Panc1 (cell line): ENCODE measurements at regions not wholly inside any gene's neighbourhood (a gene's known extent, or its start where the extent isn't known, plus 50 kb on each side); places are given as distances from the start of the nearest gene placed in this dataset.
"Not testable (repeated sequence)": the region's sequence is repeated elsewhere in the genome, so short reads cannot be mapped to it uniquely, and the experiment has no call there.

Source experiments
- ATAC-seq: fragments of 200-7000 bp; cut with Tn5 transposase; 2 replicates; pipeline ENCODE4 v1.9.1; 2020; ENCODE audit warnings: mild to moderate bottlenecking, moderate library complexity
- BruUV-seq: library from RNA; stranded (reverse); fragments of 400-500 nt; replicated peaks from 2 replicates; lab custom pipeline; 2021; lab: Mats Ljungman, UMichigan
- CTCF ChIA-PET: fragments of 300-600 bp; sonication (Branson Sonifier 250); formaldehyde crosslinking; loops from one replicate; lab custom pipeline; 2022; ENCODE audit warnings: antibody characterized with exemption; lab: Charles Lee
- POLR2A ChIA-PET: fragments of 300-600 bp; sonication (Branson Sonifier 250); formaldehyde crosslinking; loops from one replicate; lab custom pipeline; 2022; ENCODE audit warnings: antibody characterized with exemption; lab: Charles Lee
- DNase-seq: peaks from one replicate; pipeline ENCODE4 v3.0.0-alpha.2; 2010; ENCODE audit warnings: low read depth, low spot score
- H3K27ac ChIP-seq: 2 replicates; pipeline ENCODE4 v1.5.1; 2011; ENCODE audit warnings: mild to moderate bottlenecking, low read length, inconsistent platforms
- H3K27me3 ChIP-seq: fragments of 200-500 bp; sonication (Bioruptor generic); 2 replicates; pipeline ENCODE4 v1.6.0; 2014; ENCODE audit warnings: low read length, inconsistent platforms; ENCODE audit not compliant: control insufficient read depth, insufficient read depth
- H3K36me3 ChIP-seq: fragments of 200-500 bp; sonication (Bioruptor generic); 2 replicates; pipeline ENCODE4 v1.5.1; 2014; ENCODE audit warnings: inconsistent platforms, mild to moderate bottlenecking, low read length, moderate library complexity; ENCODE audit not compliant: control insufficient read depth, insufficient read depth
- H3K4me1 ChIP-seq: 2 replicates; pipeline ENCODE4 v1.5.1; 2011; ENCODE audit warnings: inconsistent platforms, mild to moderate bottlenecking, low read length, moderate library complexity; ENCODE audit not compliant: control insufficient read depth, insufficient read depth
- H3K4me3 ChIP-seq, 2 experiments: 2 replicates each; pipeline ENCODE4 v1.5.1; 2011 to 2012; ENCODE audit warnings: low read depth in 2 of 2, low read length in 2 of 2, mild to moderate bottlenecking in 2 of 2, inconsistent platforms in 1 of 2, moderate library complexity in 1 of 2
- H3K9me3 ChIP-seq: fragments of 200-500 bp; sonication (Bioruptor generic); 2 replicates; pipeline ENCODE4 v1.5.1; 2014; ENCODE audit warnings: low read depth, mild to moderate bottlenecking, inconsistent platforms, low read length, moderate library complexity; ENCODE audit not compliant: control insufficient read depth, insufficient read depth
- CTCF ChIP-seq: fragments of 450-650 bp; IDR thresholded peaks from 2 replicates; pipeline ENCODE4 v1.5.1; 2017; ENCODE audit warnings: mild to moderate bottlenecking
- POLR2AphosphoS5 ChIP-seq: IDR thresholded peaks from 2 replicates; pipeline ENCODE4 v1.6.1; 2012; ENCODE audit warnings: mild to moderate bottlenecking, low read depth, low read length, moderate library complexity
- SIN3A ChIP-seq: IDR thresholded peaks from 2 replicates; pipeline ENCODE4 v1.6.1; 2012; ENCODE audit warnings: low read depth, mild to moderate bottlenecking, low read length, moderate library complexity, borderline replicate concordance; ENCODE audit not compliant: insufficient read depth
- TCF7L2 ChIP-seq: IDR thresholded peaks from 2 replicates; pipeline ENCODE4 v1.6.1; 2011; ENCODE audit warnings: mild to moderate bottlenecking, low read depth, low read length, inconsistent platforms
- in situ Hi-C: cut with HindIII; loops from 2 replicates; pipeline ENCODE4 v1.10.0; 2016; ENCODE audit warnings: low sequenced_read_pairs, low pct_unique_long_range_greater_than_20kb
- intact Hi-C: fragments of 100-400 bp; cut with micrococcal nuclease; formaldehyde crosslinking; loops from one replicate; pipeline ENCODE4 v1.10.0; 2022; ENCODE audit not compliant: unreplicated experiment
- TF ChIP-seq, protein P1 (sequence below), 2 experiments: IDR thresholded peaks; 2 replicates each; pipeline ENCODE4 v1.6.1; 2011 to 2012; ENCODE audit warnings: low read depth in 2 of 2, control low read depth in 1 of 2, low read length in 1 of 2, mild to moderate bottlenecking in 1 of 2, moderate library complexity in 1 of 2; ENCODE audit not compliant: insufficient read depth in 1 of 2

DNA sequence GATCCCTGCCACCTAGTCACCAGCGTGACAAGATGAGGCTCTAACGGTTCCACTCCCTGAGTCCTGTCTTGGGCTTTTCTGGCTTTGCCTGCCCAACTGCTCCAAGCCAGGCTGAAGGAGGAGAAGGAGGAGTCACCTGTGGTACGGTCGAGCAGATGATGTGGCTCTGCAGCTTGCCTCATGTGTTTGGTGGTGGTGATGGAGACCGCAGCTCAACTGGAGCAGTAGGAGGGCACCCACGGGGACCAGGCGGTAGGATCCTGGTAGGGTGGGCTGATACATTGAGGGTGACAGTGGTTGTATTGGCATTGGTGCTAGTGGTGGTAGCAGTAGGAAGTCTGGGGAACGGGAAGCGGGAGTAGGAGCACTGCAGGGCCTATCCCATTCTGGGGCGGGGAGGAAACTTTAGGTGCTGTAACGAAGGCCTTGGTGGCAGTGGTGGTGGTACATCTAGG, 202.8 kb upstream of the WSB1 start:
- Histone ChIP-seq H3K4me1 (no peaks in the 10 kb centered on the region), H3K36me3 (no peaks in the 10 kb centered on the region), H3K9me3 (no peaks in the 10 kb centered on the region), H3K4me3 (peak overlapping the region in 1 of 2 experiments; percentile 31; a peak in 1 of 4 replicates), H3K27me3 (peaks cover 2% of the 10 kb centered on the region), H3K27ac (no peak overlapping the region)
- no TSS peak for BruUV-seq
- no peak for DNase-seq
- TF ChIP-seq CTCF, result no peak
- TF ChIP-seq, protein P1, sequence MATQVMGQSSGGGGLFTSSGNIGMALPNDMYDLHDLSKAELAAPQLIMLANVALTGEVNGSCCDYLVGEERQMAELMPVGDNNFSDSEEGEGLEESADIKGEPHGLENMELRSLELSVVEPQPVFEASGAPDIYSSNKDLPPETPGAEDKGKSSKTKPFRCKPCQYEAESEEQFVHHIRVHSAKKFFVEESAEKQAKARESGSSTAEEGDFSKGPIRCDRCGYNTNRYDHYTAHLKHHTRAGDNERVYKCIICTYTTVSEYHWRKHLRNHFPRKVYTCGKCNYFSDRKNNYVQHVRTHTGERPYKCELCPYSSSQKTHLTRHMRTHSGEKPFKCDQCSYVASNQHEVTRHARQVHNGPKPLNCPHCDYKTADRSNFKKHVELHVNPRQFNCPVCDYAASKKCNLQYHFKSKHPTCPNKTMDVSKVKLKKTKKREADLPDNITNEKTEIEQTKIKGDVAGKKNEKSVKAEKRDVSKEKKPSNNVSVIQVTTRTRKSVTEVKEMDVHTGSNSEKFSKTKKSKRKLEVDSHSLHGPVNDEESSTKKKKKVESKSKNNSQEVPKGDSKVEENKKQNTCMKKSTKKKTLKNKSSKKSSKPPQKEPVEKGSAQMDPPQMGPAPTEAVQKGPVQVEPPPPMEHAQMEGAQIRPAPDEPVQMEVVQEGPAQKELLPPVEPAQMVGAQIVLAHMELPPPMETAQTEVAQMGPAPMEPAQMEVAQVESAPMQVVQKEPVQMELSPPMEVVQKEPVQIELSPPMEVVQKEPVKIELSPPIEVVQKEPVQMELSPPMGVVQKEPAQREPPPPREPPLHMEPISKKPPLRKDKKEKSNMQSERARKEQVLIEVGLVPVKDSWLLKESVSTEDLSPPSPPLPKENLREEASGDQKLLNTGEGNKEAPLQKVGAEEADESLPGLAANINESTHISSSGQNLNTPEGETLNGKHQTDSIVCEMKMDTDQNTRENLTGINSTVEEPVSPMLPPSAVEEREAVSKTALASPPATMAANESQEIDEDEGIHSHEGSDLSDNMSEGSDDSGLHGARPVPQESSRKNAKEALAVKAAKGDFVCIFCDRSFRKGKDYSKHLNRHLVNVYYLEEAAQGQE (IDR thresholded peaks at IDR 0.05; ENCODE audit: insufficient read depth in 1 of 2, low read depth in 2 of 2, low read length in 1 of 2), result no peak
- TF ChIP-seq SIN3A, result no peak
- no peak for TF ChIP-seq TCF7L2
- TF ChIP-seq POLR2AphosphoS5, result no peak
- POLR2A ChIA-PET, result no interaction called here
- in situ Hi-C loops (no loop called here), intact Hi-C loops (no loop called here)
- ATAC-seq, result no peak
- CTCF ChIA-PET, result no interaction called here

DNA sequence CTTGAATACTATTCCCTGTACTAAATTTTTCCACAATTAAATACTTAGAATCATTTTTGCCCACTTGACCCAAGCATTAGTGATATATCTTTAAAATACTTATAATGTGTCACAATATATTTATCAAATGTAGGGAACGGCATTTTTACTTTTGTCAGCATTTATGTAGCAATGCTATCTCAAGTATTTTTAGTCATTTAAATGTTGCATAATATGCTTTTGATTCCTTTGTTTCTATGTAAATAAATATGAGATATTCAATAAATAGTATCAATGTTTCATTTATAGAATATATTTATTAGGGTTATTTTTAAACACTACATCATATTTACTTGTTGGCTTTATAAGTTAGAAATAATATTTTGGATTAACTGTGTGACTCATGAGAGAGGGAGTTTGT, 199.7 kb upstream of the WSB1 start:
- DNase-seq, POLR2A ChIA-PET, BruUV-seq, ATAC-seq, H3K4me1 ChIP-seq, intact Hi-C loops, H3K36me3 ChIP-seq, H3K4me3 ChIP-seq, H3K27me3 ChIP-seq, in situ Hi-C loops, H3K9me3 ChIP-seq, H3K27ac ChIP-seq, CTCF ChIA-PET: not testable (repeated sequence)

GRCh38 chr17:27095821-27096220, 198.1 kb upstream of the WSB1 start:
- CTCF ChIA-PET, intact Hi-C loops, H3K4me1 ChIP-seq, ATAC-seq, H3K27me3 ChIP-seq, H3K27ac ChIP-seq, H3K9me3 ChIP-seq, BruUV-seq, H3K4me3 ChIP-seq, H3K36me3 ChIP-seq, in situ Hi-C loops, DNase-seq, POLR2A ChIA-PET: not testable (repeated sequence)

- ATAC-seq, H3K27me3 ChIP-seq, intact Hi-C loops, H3K4me1 ChIP-seq, H3K36me3 ChIP-seq, CTCF ChIA-PET, H3K27ac ChIP-seq, in situ Hi-C loops, DNase-seq, BruUV-seq, H3K4me3 ChIP-seq, H3K9me3 ChIP-seq, POLR2A ChIA-PET: not testable (repeated sequence)
Measured at GRCh38 chr17:27099266-27099665, 194.6 kb upstream of the WSB1 start.

DNA sequence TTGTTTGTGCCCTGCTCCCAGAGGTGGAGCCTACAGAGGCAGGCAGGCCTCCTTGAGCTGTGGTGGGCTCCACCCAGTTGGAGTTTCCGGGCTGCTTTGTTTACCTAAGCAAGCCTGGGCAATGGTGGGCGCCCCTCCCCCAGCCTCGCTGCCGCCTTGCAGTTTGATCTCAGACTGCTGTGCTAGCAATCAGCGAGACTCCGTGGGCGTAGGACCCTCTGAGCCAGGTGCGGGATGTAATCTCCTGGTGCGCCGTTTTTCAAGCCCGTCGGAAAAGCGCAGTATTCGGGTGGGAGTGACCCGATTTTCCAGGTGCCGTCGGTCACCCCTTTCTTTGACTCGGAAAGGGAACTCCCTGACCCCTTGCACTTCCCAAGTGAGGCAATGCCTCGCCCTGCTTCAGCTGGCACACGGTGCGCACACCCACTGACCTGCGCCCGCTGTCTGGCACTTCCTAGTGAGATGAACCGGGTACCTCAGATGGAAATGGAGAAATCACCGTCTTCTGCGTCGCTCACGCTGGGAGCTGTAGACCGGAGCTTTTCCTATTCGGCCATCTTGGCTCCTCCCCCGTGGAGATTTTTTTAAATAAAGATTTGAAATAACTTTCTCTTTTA, 189.2 kb upstream of the WSB1 start:
- H3K36me3 ChIP-seq, H3K27ac ChIP-seq, H3K27me3 ChIP-seq, H3K4me1 ChIP-seq, ATAC-seq, H3K9me3 ChIP-seq, H3K4me3 ChIP-seq, CTCF ChIA-PET, POLR2A ChIA-PET, in situ Hi-C loops, DNase-seq, BruUV-seq: not testable (repeated sequence)
- intact Hi-C loops, result loop anchor here (10.0 kb wide), 1 partner anchor 90 kb away; no protein-coding TSS in a partner anchor
